HG03432 (cell line): ENCODE measurements at regions not wholly inside any gene's neighbourhood (a gene's known extent, or its start where the extent isn't known, plus 50 kb on each side); places are given as distances from the start of the nearest gene placed in this dataset.

ENCODE experiments used
- ATAC-seq: cut with Tn5 transposase; IDR thresholded peaks from one replicate; pipeline ENCODE4 v1.9.1; 2021; ENCODE audit warnings: mild to moderate bottlenecking, moderate library complexity; ENCODE audit not compliant: unreplicated experiment

DNA sequence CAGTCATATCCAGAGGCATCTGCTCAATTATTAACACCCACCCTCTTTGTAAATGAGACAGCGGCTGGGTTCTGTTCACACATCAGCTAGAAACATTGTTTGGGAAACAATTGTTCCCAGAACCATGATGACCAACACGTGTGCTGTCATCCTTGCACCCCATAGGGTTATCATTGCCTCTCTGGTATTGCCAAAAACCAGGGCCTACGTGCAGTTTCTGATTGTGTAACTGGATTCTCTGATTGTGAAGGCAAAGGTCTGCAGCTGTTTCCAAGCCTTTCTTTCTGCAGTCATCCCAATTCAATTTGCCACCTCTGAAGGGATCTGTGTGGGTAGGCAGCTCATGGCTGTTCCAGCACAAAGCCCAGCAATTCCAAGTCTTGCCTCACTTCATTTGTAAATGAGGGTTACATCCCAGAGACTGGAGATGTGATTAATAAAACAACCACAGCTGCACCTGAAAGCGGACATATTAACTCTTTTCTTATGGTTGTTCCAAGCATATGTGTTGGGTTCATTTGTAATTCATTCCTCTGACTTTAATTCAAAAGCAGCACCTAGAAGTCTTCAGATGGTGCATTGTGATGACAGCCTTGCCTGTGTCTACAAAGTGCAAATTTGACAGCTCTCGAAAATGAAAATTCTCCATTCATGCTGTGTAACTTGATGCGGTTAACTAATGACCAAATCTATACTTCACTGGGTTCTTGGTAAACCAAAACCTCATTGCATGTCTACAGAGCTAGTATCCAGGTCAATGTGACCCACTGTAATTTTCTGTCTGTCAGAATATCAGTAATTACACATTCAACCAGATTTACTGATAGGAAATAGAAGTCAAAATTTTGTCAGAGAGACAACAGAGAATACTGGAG lies 66.6 kb downstream of the YIPF5 start:
- ATAC-seq = no peak

DNA sequence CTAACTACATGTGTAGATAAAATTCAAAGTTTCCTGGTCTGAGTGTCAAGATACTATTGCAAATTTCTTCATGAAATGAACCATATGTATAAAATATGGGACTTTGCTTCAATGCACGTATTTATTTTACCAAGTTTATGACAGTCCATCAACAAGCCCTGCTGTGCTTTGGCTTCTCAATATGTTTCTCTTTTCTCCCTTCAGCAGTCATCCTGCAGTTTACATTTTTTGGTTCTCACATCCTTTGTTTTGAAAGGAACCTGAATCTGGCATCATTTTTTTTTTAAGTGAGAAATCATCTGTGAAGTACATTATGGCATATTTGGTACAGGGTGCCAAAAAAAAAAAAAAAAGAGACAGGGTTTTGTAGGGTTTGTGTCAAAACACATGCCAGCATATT lies 65.1 kb downstream of the YIPF5 start:
- no peak for ATAC-seq

DNA sequence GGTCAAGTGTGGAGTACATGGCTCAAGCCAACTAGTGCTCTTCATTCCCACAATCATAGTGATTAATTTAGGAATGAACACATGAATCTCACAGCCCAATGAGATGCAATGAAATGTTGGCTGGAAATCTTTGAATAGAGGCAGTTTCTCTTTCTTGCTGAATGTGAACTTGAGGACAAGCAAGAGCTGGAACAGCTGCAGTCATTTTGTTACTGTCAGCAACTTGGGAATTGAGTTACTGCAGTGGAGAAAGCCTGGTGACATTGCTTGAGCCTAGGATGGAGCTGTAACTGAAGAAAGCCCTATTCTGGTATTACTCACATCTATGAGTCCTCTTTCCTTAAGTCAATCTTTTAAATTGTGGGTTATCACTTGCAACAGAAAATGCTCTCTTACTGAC lies 62.3 kb downstream of the YIPF5 start:
- ATAC-seq = no peak
